ENCODE measurements at regions not wholly inside any gene's neighbourhood (a gene's known extent, or its start where the extent isn't known, plus 50 kb on each side); places are given as distances from the start of the nearest gene placed in this dataset.

- intact Hi-C loops (cut with DNase I): no loop called here
- no peak overlapping the region for H3K4me3 ChIP-seq
- no peak for ATAC-seq
- H3K4me1 ChIP-seq: no peaks in the 10 kb centered on the region
- H3K27ac ChIP-seq: no peak overlapping the region
- peaks cover 0 to 9% of the 10 kb centered on the region in 2 donors for H3K27me3 ChIP-seq
- no peaks in the 10 kb centered on the region for H3K36me3 ChIP-seq (replicated peaks in 1 of 2; ENCODE audit: insufficient read depth in 1 of 2, low read depth in 2 of 2)
- no peak for DNase-seq
- 11 to 18% methylated on average over 4 of the region's 4 CpGs for WGBS, 2 donors
- no peaks in the 10 kb centered on the region for H3K9me3 ChIP-seq
- TF ChIP-seq CTCF (IDR thresholded peaks at IDR 0.05) (no peak), POLR2A (IDR thresholded peaks at IDR 0.05) (no peak)
Measured at GRCh38 chr6:84424956-84425355, 197.5 kb upstream of the CEP162 start.

- Histone ChIP-seq H3K27ac (no peak overlapping the region), H3K27me3 (peaks cover 0 to 9% of the 10 kb centered on the region in 2 donors), H3K4me1 (no peaks in the 10 kb centered on the region), H3K36me3 (replicated peaks in 1 of 2; ENCODE audit: insufficient read depth in 1 of 2, low read depth in 2 of 2) (no peaks in the 10 kb centered on the region), H3K9me3 (no peaks in the 10 kb centered on the region), H3K4me3 (no peak overlapping the region)
- 4 to 10% methylated on average over 13 of the region's 13 CpGs for WGBS, 2 donors
- intact Hi-C loops (cut with DNase I): no loop called here
- no peak for TF ChIP-seq POLR2A (IDR thresholded peaks at IDR 0.05)
- peak in 5 of 7 experiments; percentile 14 to 39 (median 25) for TF ChIP-seq CTCF (IDR thresholded peaks at IDR 0.05)
- DNase-seq: peak; percentile 7 to 23 (median 14)
- ATAC-seq: no peak
Measured at GRCh38 chr6:84422380-84422968, 195.0 kb upstream of the CEP162 start.

DNA sequence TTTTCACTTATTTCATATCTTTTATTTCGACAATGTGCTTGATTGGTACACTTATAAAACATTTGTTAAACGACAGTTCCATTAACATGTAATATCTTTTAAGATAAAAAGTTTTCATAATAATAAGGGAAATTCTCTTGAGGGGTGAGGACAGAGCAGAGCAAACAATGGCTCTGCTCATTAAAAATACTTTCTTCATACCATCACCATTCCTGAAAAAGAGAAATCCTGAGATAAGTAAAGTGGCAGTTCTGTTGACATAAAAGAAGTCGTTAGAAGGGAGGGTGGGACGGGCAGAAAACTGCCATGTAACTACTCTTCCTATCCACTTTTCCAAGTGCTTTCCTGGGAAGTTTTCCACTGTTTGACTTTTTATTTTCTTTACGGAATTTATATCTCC lies 193.6 kb upstream of the CEP162 start:
- ATAC-seq: no peak
- no peak for DNase-seq
- no peaks in the 10 kb centered on the region for H3K36me3 ChIP-seq (replicated peaks in 1 of 2; ENCODE audit: insufficient read depth in 1 of 2, low read depth in 2 of 2)
- no peaks in the 10 kb centered on the region for H3K9me3 ChIP-seq
- H3K27ac ChIP-seq: no peak overlapping the region
- H3K4me3 ChIP-seq: no peak overlapping the region
- no peak for TF ChIP-seq CTCF (IDR thresholded peaks at IDR 0.05)
- TF ChIP-seq POLR2A (IDR thresholded peaks at IDR 0.05): no peak
- intact Hi-C loops (cut with DNase I): no loop called here
- H3K4me1 ChIP-seq: no peaks in the 10 kb centered on the region
- 20 to 21% methylated on average over 5 of the region's 5 CpGs for WGBS, 2 donors
- H3K27me3 ChIP-seq: peaks cover 0 to 9% of the 10 kb centered on the region in 2 donors

GRCh38 chr6:84417260-84417659 lies 189.8 kb upstream of the CEP162 start:
- Histone ChIP-seq H3K4me3 (no peak overlapping the region), H3K9me3 (no peaks in the 10 kb centered on the region), H3K27ac (no peak overlapping the region), H3K27me3 (peaks cover 0 to 5% of the 10 kb centered on the region in 2 donors), H3K36me3 (replicated peaks in 1 of 2; ENCODE audit: insufficient read depth in 1 of 2, low read depth in 2 of 2) (no peaks in the 10 kb centered on the region), H3K4me1 (no peaks in the 10 kb centered on the region)
- TF ChIP-seq CTCF (IDR thresholded peaks at IDR 0.05) (no peak), POLR2A (IDR thresholded peaks at IDR 0.05) (no peak)
- DNase-seq (no peak), ATAC-seq (no peak)
- WGBS, 2 donors: 51 to 66% methylated on average over 3 of the region's 3 CpGs
- intact Hi-C loops (cut with DNase I): no loop called here

GRCh38 chr6:84416043-84416657 lies 188.7 kb upstream of the CEP162 start:
- Histone ChIP-seq H3K9me3 (no peaks in the 10 kb centered on the region), H3K36me3 (replicated peaks in 1 of 2; ENCODE audit: insufficient read depth in 1 of 2, low read depth in 2 of 2) (no peaks in the 10 kb centered on the region), H3K4me3 (no peak overlapping the region), H3K4me1 (no peaks in the 10 kb centered on the region), H3K27me3 (no peaks in the 10 kb centered on the region), H3K27ac (no peak overlapping the region)
- DNase-seq: no peak
- no peak for ATAC-seq
- 36 to 43% methylated on average over 2 of the region's 2 CpGs for WGBS, 2 donors
- TF ChIP-seq POLR2A (IDR thresholded peaks at IDR 0.05) (no peak), CTCF (IDR thresholded peaks at IDR 0.05) (no peak)
- intact Hi-C loops (cut with DNase I): no loop called here

Measured in body of pancreas (tissue), 4 donors.